Activated naive CD4-positive, alpha-beta T cell treated with anti-CD3 and anti-CD28 coated beads, Interleukin-2, amount 50 U/mL, for 24 hours (primary cell): ENCODE measurements at regions not wholly inside any gene's neighbourhood (a gene's known extent, or its start where the extent isn't known, plus 50 kb on each side); places are given as distances from the start of the nearest gene placed in this dataset.
A peak's percentile ranks its signal among the peaks of the same experiment; 100 is the strongest.
"Not testable (repeated sequence)": the region's sequence is repeated elsewhere in the genome, so short reads cannot be mapped to it uniquely, and the experiment has no call there.

ENCODE experiments used
- H3K27ac Mint-ChIP-seq: one replicate; pipeline ENCODE4 v1.8.0; 2021; ENCODE audit warnings: mild to moderate bottlenecking, mixed read lengths
- H3K27me3 Mint-ChIP-seq: one replicate; pipeline ENCODE4 v1.8.0; 2021; ENCODE audit warnings: mixed read lengths
- H3K36me3 Mint-ChIP-seq: one replicate; pipeline ENCODE4 v1.8.0; 2021; ENCODE audit warnings: mixed read lengths
- H3K4me1 Mint-ChIP-seq: one replicate; pipeline ENCODE4 v1.8.0; 2021; ENCODE audit warnings: mixed read lengths
- H3K4me3 Mint-ChIP-seq: one replicate; pipeline ENCODE4 v1.8.0; 2021; ENCODE audit warnings: mild to moderate bottlenecking, mixed read lengths
- H3K9me3 Mint-ChIP-seq: one replicate; pipeline ENCODE4 v1.8.0; 2021; ENCODE audit warnings: mixed read lengths

- Mint-ChIP-seq H3K36me3 (no peaks in the 10 kb centered on the region), H3K4me1 (no peaks in the 10 kb centered on the region), H3K4me3 (no peak overlapping the region), H3K27me3 (peaks cover 3% of the 10 kb centered on the region), H3K27ac (no peak overlapping the region), H3K9me3 (peaks cover 8% of the 10 kb centered on the region)
Measured at GRCh38 chr4:151489462-151490203, 80.7 kb downstream of the FHIP1A start.

GRCh38 chr4:151495612-151496011 lies 86.6 kb downstream of the FHIP1A start:
- peaks cover 19% of the 10 kb centered on the region for H3K9me3 Mint-ChIP-seq
- not testable (repeated sequence) for H3K27me3 Mint-ChIP-seq, H3K4me1 Mint-ChIP-seq, H3K4me3 Mint-ChIP-seq, H3K36me3 Mint-ChIP-seq, H3K27ac Mint-ChIP-seq

- not testable (repeated sequence) for H3K4me3 Mint-ChIP-seq, H3K9me3 Mint-ChIP-seq, H3K27me3 Mint-ChIP-seq, H3K36me3 Mint-ChIP-seq, H3K27ac Mint-ChIP-seq, H3K4me1 Mint-ChIP-seq
Measured at GRCh38 chr4:151511548-151511947, 102.6 kb downstream of the FHIP1A start.

GRCh38 chr4:151517896-151518295 lies 108.9 kb downstream of the FHIP1A start:
- H3K36me3 Mint-ChIP-seq = no peaks in the 10 kb centered on the region
- peaks cover 1% of the 10 kb centered on the region for H3K27me3 Mint-ChIP-seq
- no peak overlapping the region for H3K27ac Mint-ChIP-seq
- no peaks in the 10 kb centered on the region for H3K9me3 Mint-ChIP-seq
- no peak overlapping the region for H3K4me3 Mint-ChIP-seq
- H3K4me1 Mint-ChIP-seq = no peaks in the 10 kb centered on the region

GRCh38 chr4:151518359-151518758 lies 109.4 kb downstream of the FHIP1A start:
- Mint-ChIP-seq H3K4me1 (no peaks in the 10 kb centered on the region), H3K9me3 (no peaks in the 10 kb centered on the region), H3K4me3 (no peak overlapping the region), H3K27me3 (peaks cover 1% of the 10 kb centered on the region), H3K36me3 (no peaks in the 10 kb centered on the region), H3K27ac (peak overlapping the region; percentile 62)

GRCh38 chr4:151519728-151520415 lies 110.9 kb downstream of the FHIP1A start:
- no peaks in the 10 kb centered on the region for H3K9me3 Mint-ChIP-seq

GRCh38 chr4:151522866-151523519 lies 114.0 kb downstream of the FHIP1A start:
- H3K27ac Mint-ChIP-seq = no peak overlapping the region
- H3K9me3 Mint-ChIP-seq = no peaks in the 10 kb centered on the region
- peaks cover 9% of the 10 kb centered on the region for H3K4me1 Mint-ChIP-seq
- no peak overlapping the region for H3K4me3 Mint-ChIP-seq
- no peaks in the 10 kb centered on the region for H3K36me3 Mint-ChIP-seq
- H3K27me3 Mint-ChIP-seq = no peaks in the 10 kb centered on the region

More at GRCh38 chr4:151519728-151520415, 110.9 kb downstream of the FHIP1A start:
- no peaks in the 10 kb centered on the region for H3K27me3 Mint-ChIP-seq
- no peak overlapping the region for H3K4me3 Mint-ChIP-seq
- no peaks in the 10 kb centered on the region for H3K36me3 Mint-ChIP-seq
- peaks cover 6% of the 10 kb centered on the region for H3K4me1 Mint-ChIP-seq
- no peak overlapping the region for H3K27ac Mint-ChIP-seq

GRCh38 chr4:151524610-151525009 lies 115.6 kb downstream of the FHIP1A start:
- H3K9me3 Mint-ChIP-seq = no peaks in the 10 kb centered on the region
- no peak overlapping the region for H3K4me3 Mint-ChIP-seq
- H3K27ac Mint-ChIP-seq = no peak overlapping the region
- H3K27me3 Mint-ChIP-seq = no peaks in the 10 kb centered on the region
- peaks cover 9% of the 10 kb centered on the region for H3K4me1 Mint-ChIP-seq
- no peaks in the 10 kb centered on the region for H3K36me3 Mint-ChIP-seq

GRCh38 chr4:151526489-151526888 lies 117.5 kb downstream of the FHIP1A start:
- not testable (repeated sequence) for H3K4me3 Mint-ChIP-seq, H3K4me1 Mint-ChIP-seq, H3K9me3 Mint-ChIP-seq, H3K27ac Mint-ChIP-seq, H3K36me3 Mint-ChIP-seq, H3K27me3 Mint-ChIP-seq

- H3K9me3 Mint-ChIP-seq = no peaks in the 10 kb centered on the region
Measured at GRCh38 chr4:151527699-151528098, 118.7 kb downstream of the FHIP1A start.

GRCh38 chr4:151529187-151529586 lies 120.2 kb downstream of the FHIP1A start:
- H3K27ac Mint-ChIP-seq = no peak overlapping the region
- no peak overlapping the region for H3K4me3 Mint-ChIP-seq
- H3K27me3 Mint-ChIP-seq = peaks cover 2% of the 10 kb centered on the region
- peaks cover 9% of the 10 kb centered on the region for H3K4me1 Mint-ChIP-seq
- no peaks in the 10 kb centered on the region for H3K9me3 Mint-ChIP-seq
- H3K36me3 Mint-ChIP-seq = no peaks in the 10 kb centered on the region

More at GRCh38 chr4:151527699-151528098, 118.7 kb downstream of the FHIP1A start:
- Mint-ChIP-seq H3K27me3 (peaks cover 2% of the 10 kb centered on the region), H3K36me3 (no peaks in the 10 kb centered on the region), H3K27ac (no peak overlapping the region), H3K4me1 (peaks cover 9% of the 10 kb centered on the region), H3K4me3 (no peak overlapping the region)

GRCh38 chr4:151530230-151530629 lies 121.3 kb downstream of the FHIP1A start:
- Mint-ChIP-seq H3K4me1 (no peaks in the 10 kb centered on the region), H3K27me3 (peaks cover 2% of the 10 kb centered on the region), H3K27ac (no peak overlapping the region), H3K9me3 (no peaks in the 10 kb centered on the region), H3K4me3 (no peak overlapping the region), H3K36me3 (no peaks in the 10 kb centered on the region)

GRCh38 chr4:151530783-151531182 lies 121.8 kb downstream of the FHIP1A start:
- Mint-ChIP-seq H3K4me1 (no peaks in the 10 kb centered on the region), H3K9me3 (no peaks in the 10 kb centered on the region), H3K27ac (no peak overlapping the region), H3K27me3 (peaks cover 2% of the 10 kb centered on the region), H3K36me3 (no peaks in the 10 kb centered on the region), H3K4me3 (no peak overlapping the region)

- H3K4me1 Mint-ChIP-seq = no peaks in the 10 kb centered on the region
- H3K9me3 Mint-ChIP-seq = no peaks in the 10 kb centered on the region
- H3K36me3 Mint-ChIP-seq = no peaks in the 10 kb centered on the region
- no peak overlapping the region for H3K4me3 Mint-ChIP-seq
- peaks cover 2% of the 10 kb centered on the region for H3K27me3 Mint-ChIP-seq
- H3K27ac Mint-ChIP-seq = no peak overlapping the region
Measured at GRCh38 chr4:151532001-151532708, 123.2 kb downstream of the FHIP1A start.

GRCh38 chr4:151534195-151534594 lies 125.2 kb downstream of the FHIP1A start:
- Mint-ChIP-seq H3K27ac (no peak overlapping the region), H3K9me3 (no peaks in the 10 kb centered on the region), H3K4me3 (no peak overlapping the region), H3K36me3 (no peaks in the 10 kb centered on the region), H3K4me1 (no peaks in the 10 kb centered on the region), H3K27me3 (peaks cover 2% of the 10 kb centered on the region)
